Neural crest cell (in vitro differentiated cells): ENCODE measurements at regions not wholly inside any gene's neighbourhood (a gene's known extent, or its start where the extent isn't known, plus 50 kb on each side); places are given as distances from the start of the nearest gene placed in this dataset.

Experiments used
- DNase-seq: peaks from one replicate; pipeline ENCODE4 v3.0.0; 2021; ENCODE audit warnings: low read depth, mixed read lengths, low spot score
- H3K27ac Mint-ChIP-seq: one replicate; pipeline ENCODE4 v1.8.0; 2021; ENCODE audit warnings: mild to moderate bottlenecking, mixed read lengths; ENCODE audit not compliant: unreplicated experiment
- H3K27me3 Mint-ChIP-seq: 2 replicates; pipeline ENCODE4 v1.8.0; 2021; ENCODE audit warnings: low read depth, mild to moderate bottlenecking, mixed read lengths
- H3K36me3 Mint-ChIP-seq: 2 replicates; pipeline ENCODE4 v1.8.0; 2021; ENCODE audit warnings: low read depth, mild to moderate bottlenecking, mixed read lengths
- H3K4me1 Mint-ChIP-seq: 2 replicates; pipeline ENCODE4 v1.8.0; 2021; ENCODE audit warnings: mixed read lengths
- H3K4me3 Mint-ChIP-seq: one replicate; pipeline ENCODE4 v1.8.0; 2021; ENCODE audit warnings: mild to moderate bottlenecking, mixed read lengths
- H3K9me3 Mint-ChIP-seq: 2 replicates; pipeline ENCODE4 v1.8.0; 2021; ENCODE audit warnings: mixed read lengths
- TF ChIP-seq, protein P1 (sequence below): fragments of 200-600 bp; sonication (generic); conservative IDR thresholded peaks from 2 replicates; pipeline ENCODE4 v1.5.0; 2021; ENCODE audit warnings: antibody characterized with exemption, mild to moderate bottlenecking

DNA sequence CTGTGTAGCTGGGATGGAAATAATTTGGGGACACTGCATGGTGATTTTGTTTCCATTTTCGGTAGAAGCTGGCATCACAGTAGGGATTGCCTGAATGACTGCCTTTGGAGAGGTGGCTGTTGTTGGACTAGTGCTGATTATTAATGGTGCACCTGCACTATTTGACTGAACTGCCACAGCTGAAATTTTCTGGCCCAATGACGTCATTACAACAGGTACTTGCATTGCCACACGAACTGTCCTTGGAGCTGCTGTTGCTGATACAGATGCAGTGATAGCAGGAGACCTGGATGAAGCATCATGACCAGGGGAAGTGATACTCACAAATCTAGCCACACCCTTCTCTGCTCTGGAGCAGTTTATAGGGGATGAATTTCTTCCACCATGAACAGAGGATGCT, 95.6 kb upstream of the FOXC1 start:
- Mint-ChIP-seq H3K9me3 (no peaks in the 10 kb centered on the region), H3K27me3 (no peaks in the 10 kb centered on the region), H3K4me3 (no peak overlapping the region), H3K27ac (no peak overlapping the region), H3K36me3 (no peaks in the 10 kb centered on the region), H3K4me1 (peaks cover 8% of the 10 kb centered on the region)
- no peak for DNase-seq
- TF ChIP-seq, protein P1, sequence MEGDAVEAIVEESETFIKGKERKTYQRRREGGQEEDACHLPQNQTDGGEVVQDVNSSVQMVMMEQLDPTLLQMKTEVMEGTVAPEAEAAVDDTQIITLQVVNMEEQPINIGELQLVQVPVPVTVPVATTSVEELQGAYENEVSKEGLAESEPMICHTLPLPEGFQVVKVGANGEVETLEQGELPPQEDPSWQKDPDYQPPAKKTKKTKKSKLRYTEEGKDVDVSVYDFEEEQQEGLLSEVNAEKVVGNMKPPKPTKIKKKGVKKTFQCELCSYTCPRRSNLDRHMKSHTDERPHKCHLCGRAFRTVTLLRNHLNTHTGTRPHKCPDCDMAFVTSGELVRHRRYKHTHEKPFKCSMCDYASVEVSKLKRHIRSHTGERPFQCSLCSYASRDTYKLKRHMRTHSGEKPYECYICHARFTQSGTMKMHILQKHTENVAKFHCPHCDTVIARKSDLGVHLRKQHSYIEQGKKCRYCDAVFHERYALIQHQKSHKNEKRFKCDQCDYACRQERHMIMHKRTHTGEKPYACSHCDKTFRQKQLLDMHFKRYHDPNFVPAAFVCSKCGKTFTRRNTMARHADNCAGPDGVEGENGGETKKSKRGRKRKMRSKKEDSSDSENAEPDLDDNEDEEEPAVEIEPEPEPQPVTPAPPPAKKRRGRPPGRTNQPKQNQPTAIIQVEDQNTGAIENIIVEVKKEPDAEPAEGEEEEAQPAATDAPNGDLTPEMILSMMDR: no peak

DNA sequence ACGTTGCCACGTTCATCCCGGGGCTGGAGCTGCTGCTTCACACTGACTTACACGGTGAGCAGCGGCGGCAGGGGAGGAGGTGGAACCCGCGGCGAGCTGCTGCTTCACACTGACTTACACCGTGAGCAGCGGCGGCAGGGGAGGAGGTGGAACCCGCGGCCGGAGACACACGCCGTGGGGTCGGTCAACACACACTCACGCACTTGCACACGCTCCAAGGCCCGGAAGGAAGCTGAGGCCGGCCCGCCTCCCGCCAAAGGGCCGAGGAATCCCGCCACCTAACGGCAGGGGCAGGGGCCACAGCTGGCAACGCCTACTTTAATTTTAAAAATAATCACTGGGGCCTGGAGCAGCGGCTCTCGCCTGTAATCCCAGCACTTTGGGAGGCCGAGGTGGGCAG, 94.4 kb upstream of the FOXC1 start:
- Mint-ChIP-seq H3K36me3 (no peaks in the 10 kb centered on the region), H3K9me3 (no peaks in the 10 kb centered on the region), H3K4me3 (no peak overlapping the region), H3K4me1 (peaks cover 8% of the 10 kb centered on the region), H3K27ac (no peak overlapping the region), H3K27me3 (no peaks in the 10 kb centered on the region)
- TF ChIP-seq, protein P1: no peak
- DNase-seq: no peak

DNA sequence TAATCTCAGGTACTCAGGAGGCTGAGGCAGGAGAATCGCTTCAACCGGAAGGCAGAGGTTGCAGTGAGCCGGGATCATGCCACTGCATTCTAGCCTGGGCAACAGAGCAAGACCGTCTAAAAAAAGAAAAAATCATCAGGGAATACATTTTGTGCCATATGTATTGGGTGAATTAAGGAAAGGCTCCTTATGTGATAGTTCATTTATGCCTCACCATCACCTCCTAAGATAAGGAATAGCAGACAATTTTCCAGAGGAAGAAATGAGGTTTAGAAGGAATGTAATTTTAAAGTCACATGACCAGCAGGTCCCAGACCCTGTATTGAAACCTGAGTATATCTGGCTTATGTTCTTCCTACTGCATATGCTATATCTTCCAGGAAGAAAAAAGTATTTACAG, 93.9 kb upstream of the FOXC1 start:
- no peak for DNase-seq
- TF ChIP-seq, protein P1: no peak
- Mint-ChIP-seq H3K4me3 (no peak overlapping the region), H3K27ac (no peak overlapping the region), H3K36me3 (no peaks in the 10 kb centered on the region), H3K4me1 (peaks cover 8% of the 10 kb centered on the region), H3K9me3 (no peaks in the 10 kb centered on the region), H3K27me3 (no peaks in the 10 kb centered on the region)

DNA sequence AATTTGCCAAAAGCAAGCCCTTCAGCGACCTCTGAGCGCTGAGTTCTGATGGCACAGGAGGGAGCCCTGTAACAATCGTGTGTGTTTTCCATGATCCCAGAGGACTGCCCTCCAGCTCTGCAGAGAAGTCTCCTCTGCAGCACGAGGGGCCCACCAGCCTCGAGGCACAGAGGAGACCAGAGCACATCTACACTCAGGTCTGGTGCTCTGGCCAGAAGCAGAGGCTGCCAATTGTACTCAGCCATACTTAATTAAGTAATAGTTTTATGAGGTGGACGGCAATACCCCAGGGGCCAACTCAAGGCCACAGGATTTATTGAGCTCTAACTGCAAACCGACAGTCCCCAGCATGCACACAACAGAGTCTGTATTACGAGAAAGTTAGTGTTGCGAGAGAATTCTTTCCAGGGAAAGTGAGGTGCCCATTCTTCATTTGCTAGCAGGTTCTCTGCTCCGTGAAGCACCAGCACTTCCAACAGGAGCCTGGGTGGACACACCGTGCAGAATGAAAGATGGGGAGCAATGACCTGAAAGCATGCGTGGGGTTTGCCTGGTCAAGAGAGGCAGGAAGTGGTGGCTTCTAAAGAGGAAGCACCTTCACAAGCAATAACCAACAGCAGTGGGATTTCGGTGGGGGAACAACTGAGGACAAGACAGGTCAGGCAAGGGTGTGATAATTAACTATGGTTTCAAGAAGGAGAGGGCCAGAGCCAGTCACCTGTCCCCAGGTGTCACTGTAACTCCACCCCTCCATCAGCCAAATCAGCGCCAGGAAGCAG, 92.8 kb upstream of the FOXC1 start:
- H3K4me3 Mint-ChIP-seq: no peak overlapping the region
- TF ChIP-seq, protein P1: no peak
- no peak overlapping the region for H3K27ac Mint-ChIP-seq
- no peaks in the 10 kb centered on the region for H3K27me3 Mint-ChIP-seq
- H3K9me3 Mint-ChIP-seq: no peaks in the 10 kb centered on the region
- no peaks in the 10 kb centered on the region for H3K36me3 Mint-ChIP-seq
- DNase-seq: no peak
- H3K4me1 Mint-ChIP-seq: peaks cover 8% of the 10 kb centered on the region

DNA sequence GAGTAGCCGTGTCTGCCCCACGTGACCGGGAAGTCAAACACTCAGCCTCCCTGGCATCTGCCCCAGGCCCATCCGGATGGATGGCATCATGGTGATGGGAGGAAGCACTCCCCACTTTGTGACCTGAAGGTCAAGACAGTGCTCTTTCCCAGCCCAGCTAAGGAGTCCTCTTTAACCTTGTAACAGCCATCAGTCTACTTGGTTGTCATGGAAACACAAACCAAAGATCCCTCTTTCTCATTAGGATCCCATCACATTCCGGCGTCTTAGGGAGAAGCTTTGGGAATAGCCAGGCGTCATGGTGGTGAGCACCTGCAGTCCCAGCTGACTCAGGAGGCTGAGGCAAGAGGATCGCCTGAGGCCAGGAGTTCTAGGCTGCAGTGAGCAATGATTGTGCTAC, 90.9 kb upstream of the FOXC1 start:
- Mint-ChIP-seq H3K27me3 (peaks cover 4% of the 10 kb centered on the region), H3K36me3 (no peaks in the 10 kb centered on the region), H3K27ac (no peak overlapping the region), H3K4me1 (no peaks in the 10 kb centered on the region), H3K9me3 (no peaks in the 10 kb centered on the region), H3K4me3 (no peak overlapping the region)
- DNase-seq: no peak
- TF ChIP-seq, protein P1: no peak
